SHP77 treated with DMSO at 0.1 percent for 48 hours (cell line): ENCODE measurements at regions not wholly inside any gene's neighbourhood (a gene's known extent, or its start where the extent isn't known, plus 50 kb on each side); places are given as distances from the start of the nearest gene placed in this dataset.
"Not testable (repeated sequence)": the region's sequence is repeated elsewhere in the genome, so short reads cannot be mapped to it uniquely, and the experiment has no call there.

ENCODE experiments used
- DNase-seq: peaks from one replicate; lab custom pipeline; 2025; lab: John Stamatoyannopoulos, UW

DNA sequence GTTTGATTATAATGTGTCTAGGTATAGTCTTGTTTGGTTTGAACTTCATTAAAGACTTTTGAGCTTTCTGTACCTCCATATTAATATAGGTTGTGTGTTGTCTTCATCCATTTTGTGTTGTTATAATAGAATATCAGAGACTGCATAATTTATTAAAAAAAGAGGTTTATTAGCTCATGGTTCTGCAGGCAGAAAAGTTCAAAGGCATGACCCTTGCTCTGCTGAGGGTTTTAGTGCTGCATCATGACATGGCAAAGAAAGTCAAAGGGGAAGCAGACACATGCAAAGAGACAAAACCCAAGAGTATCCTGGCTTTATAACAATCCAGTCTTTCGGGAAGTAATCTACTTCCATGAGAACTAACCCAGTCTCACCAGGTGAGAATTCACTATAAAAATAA lies 358.2 kb downstream of the EDEM1 start:
- no peak for DNase-seq

DNA sequence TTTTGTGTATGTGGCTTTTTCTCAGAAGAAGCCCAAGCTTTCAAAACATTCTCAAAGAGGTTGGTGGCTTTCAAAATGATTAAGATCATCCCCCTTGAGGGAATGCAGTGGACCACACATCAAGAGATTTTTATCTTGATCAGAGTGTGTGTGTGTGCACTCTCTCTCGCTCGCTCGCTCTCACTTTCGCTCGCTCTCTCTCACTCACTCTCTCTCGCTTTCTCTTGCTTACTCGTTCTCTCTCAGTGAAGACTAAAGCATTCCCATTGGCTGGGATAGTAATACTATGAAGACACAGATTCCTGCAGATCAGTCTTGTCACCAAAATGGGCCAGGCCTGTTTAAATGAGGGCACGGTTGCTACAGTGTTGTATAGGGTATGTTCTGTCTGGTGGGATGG lies 365.7 kb downstream of the EDEM1 start:
- DNase-seq = no peak

DNA sequence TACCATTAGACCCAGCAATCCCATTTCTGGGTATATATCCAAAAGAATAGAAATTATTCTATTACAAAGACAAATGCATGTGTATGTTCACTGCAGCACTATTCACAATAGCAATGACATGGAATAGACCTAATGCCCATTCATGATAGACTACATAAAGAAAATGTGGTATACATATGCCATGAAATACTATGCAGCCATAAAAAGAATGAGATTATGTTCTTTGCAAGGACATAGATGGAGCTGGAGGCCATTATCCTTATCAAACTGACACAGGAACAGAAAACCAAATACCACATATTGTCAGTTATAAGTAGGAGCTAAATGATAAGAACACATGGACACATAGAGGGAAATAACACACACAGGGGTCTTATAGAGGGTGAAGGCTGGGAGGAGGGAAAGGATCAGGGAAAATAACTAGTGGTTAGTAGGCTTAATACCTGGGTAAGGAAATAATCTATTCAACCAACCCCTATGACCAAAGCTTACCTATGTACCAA lies 366.8 kb downstream of the EDEM1 start:
- DNase-seq = no peak

DNA sequence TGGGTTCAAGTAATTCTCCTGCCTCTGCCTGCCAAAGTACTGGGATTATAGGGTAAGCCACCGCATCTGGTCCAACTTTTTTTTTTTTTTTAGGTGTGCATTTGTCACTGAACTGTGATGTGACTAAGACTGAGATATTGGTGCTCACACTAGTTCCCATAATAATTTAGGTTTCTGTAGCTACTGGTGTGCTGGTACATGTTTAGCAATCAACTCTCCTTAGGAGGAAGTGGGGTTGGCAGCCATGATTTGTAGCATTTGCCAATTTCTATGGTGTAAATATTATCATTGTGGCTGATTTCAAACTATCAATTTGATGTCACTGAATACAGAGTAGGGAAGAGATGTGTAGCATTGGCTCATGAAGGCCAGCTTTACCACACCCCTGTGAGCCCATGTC lies 372.7 kb downstream of the EDEM1 start:
- DNase-seq = no peak

DNA sequence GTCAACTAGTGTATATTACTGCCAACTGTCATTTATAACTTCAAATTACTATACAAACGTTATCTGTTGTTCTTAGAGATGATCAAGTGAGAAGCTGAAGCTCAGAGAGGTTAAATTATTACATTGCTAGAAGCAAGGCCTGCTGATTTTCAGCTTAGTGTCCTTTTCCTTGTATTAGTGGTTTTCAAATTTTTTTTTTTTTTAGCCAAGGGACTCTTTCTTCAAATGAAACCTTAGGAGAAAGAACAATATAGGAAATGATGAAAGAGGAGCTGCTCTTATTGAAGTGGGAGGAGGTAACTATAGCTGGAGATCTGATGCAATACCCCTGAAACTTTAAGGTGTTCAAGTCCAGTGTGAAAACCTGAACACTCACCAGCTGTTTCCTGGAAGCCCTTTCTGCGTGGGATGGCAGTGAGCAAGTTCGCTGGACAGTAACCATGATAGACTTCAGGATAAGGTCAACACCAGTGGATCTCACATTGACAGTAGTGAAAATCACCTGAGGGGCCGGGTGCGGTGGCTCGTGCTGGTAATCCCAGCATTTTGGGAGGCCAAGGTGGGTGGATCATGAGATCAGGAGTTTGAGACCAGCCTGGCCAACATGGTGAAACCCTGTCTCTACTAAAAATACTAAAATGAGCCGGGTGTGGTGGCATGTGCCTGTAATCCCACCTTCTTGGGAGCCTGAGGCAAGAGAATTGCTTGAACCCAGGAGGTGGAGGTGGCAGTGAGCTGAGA lies 376.2 kb downstream of the EDEM1 start:
- DNase-seq = no peak

DNA sequence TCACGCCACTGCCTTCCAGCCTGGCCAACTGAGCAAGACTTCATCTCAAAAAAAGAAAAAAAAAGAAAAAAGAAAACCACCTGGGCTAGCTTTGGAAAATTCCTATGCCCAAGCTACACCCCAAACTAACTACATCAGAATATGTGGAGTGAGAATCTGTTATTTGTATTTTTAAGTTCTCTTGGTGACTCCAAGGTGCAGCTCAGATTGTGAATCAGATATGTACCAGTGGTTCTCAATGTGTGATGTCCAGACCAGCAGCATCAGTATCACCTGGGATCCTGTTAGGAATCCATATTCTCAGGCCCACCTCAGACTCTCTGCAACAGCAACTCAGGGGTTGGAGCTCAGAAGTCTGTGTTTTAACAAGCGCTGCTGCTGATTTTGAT lies 376.8 kb downstream of the EDEM1 start:
- DNase-seq = no peak

DNA sequence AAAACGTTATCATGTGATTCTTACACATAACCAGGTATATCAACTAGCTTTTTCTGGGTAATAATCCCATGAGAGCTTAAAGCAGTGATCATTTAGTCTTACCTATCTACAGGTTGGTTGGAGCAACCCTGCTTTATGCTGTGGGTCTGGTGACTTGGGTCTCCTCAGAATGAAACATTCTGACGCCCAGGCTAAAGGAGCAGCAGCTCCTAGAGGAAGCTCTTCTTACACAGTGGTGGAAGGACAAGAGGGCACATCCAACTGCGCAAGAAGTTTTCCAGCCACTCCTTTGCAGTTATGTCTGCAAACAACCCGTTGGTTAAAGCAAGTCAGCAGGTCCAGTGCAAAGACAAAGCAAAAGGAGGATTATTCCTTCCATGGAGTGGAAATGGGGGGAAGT lies 377.5 kb downstream of the EDEM1 start:
- no peak for DNase-seq

DNA sequence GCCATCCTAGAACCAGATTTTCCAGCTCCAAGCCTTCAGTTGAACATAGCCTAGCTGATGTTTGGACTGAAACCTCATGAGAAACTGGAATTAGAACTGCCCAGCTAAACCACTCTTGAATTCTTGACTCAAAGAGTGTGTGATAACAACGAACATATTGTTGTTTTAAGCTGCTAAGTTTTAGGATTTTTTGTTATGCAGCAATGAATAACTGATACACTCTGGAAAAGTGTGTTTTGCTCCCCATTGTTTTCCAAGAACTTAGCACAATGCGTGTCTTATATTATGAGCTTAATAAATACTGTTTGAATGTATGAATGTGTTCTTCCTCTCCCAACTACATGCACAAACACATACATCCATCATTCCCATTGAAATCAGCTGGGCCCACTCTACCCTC lies 379.6 kb downstream of the EDEM1 start:
- no peak for DNase-seq

DNA sequence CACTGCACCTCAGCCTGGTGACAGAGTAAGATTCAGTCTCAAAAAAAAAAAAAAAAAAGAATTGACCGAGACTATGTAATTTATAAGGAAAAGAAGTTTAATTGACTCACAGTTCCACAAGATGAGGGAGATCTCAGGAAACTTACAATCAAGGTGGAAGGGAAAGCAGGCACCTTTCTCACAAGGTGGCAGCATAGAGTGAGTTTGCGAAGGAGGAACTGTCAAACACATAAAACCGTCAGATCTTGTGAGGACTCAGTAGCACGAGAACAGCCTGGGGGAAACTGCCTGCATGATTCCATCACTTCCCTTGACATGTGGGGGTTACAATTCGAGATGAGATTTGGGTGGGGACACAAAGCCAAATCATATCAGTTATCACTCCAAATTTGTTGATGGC lies 380.9 kb downstream of the EDEM1 start:
- no peak for DNase-seq

DNA sequence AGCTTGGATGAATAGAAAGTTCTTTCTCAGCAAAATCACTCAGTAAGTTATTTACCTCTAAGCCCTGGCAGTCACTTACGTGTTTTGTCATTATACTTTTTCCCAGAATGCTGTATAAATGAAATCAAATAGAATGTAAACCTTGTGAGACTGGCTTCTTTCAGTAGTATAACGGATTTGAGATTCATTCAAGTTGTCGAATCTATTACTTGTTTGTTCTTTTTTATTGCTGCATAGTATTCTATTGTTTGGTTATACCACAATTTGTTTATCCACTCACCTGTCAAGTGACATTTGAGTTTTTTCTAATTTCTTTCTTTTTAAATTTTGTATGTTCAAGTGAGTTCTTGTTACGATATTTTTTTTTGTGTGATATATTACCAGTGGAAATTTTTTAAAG lies 381.6 kb downstream of the EDEM1 start:
- DNase-seq = no peak

DNA sequence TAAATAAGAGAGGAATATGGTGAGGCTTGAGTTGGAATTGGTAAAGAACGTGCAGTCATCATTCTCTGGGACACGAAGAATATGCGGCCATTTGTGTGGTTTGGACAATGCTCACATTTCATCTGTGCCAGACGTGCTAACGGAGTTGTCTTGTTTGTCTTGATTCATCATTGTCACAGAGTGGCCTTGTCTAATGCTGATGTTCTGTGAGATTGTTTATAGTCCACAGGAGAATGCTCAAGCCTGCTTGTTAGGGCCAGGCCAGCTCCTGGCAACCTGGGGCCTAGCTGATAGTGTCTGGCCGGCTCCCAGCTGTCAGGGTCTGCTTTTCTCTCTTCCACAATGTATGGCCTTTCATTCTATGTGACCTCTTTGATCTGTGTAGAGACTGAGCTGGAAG lies 384.7 kb downstream of the EDEM1 start:
- DNase-seq = no peak

DNA sequence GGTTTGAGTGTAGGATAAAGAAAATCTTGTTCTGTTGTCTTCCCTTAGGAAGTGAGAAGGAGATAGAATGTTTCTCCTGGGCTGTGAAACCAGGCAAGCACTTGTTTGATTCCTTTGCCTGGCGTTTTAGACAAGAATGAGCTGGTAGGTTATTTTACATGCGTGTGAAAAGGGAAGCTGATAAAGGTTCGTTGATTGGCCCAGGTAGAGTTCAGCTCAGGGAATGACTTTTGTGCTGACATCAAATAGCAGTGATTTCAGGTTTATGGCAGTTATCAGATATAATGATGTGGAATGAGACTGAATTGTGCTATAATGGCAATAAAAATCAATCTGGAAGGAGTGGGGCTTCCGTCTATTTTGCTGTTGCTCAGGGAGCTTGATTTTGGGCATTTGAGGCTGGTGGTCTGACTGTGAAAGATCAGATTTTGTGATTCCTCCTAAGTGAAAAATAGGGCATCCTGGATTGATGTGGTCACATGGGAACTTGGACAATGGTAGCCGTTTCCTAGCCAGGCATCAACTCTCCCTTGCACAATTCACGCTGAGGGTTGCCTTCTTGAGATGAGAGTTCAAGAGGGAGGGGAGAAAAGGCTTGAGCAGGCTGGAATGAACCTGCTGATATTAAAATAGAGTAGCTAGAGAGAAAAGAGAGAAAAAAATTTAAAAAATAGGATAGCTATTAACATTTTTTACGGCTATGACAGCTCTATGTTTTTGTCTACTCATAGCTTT lies 388.9 kb downstream of the EDEM1 start:
- DNase-seq = no peak

DNA sequence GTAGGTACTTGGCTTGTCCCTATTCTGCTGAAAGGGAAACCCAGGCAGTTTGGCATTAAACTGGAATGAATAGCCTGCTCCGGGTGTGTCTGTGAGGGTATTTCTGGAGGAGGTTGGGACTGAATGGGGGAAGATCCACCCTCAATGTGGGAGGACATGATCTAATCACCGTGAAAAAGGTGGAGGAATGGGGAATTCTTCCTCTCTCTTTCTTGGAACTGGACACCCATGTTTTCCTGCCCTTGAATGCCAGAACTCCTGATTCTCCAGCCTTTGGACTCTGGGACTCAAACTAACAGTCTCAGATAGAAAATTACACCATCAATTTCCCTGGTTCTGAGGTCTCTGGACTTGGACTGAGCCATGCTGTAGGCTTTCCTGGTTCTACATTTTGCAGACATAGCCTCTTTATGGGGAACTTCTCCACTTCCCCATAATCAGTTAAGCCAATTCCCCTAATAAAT lies 391.7 kb downstream of the EDEM1 start:
- DNase-seq = no peak

DNA sequence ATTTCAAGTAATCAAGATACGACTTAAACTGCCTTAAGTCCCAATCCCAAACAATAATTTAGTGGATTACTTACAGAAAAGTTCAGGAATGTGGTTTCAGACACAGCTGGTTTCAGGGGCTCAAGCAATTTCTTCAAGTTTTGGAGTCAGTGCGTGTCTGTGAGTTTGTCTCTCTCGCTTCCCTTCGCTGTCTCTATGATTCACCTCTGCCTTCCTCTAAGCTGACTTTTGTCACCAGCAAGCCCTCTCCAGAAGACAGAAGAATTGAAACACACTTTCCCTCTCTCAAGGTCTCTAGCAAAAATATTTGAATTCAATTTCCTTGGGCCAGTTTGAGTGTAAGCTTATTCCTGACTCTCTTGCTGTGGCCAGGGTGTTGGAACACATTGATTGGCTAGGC lies 392.4 kb downstream of the EDEM1 start:
- DNase-seq = no peak

DNA sequence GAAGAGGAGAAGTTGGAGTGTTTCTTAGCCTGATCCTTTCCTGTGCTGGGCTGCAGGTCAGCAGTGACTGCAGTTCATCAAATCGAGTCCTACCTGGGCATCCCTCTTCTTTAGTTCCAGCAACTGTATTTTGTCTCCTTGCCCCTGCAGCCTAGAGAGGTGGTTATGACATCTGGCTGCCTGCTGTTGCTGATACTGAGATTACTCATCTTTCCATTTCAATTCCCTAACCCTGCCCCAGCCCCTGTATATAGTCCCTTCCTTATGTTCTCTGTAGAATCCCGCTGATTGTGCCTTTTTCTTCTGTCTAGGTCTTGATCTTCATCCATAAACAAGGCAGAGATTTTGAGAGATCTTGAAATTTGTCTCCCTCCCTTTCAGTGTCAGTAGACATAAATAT lies 393.3 kb downstream of the EDEM1 start:
- no peak for DNase-seq

DNA sequence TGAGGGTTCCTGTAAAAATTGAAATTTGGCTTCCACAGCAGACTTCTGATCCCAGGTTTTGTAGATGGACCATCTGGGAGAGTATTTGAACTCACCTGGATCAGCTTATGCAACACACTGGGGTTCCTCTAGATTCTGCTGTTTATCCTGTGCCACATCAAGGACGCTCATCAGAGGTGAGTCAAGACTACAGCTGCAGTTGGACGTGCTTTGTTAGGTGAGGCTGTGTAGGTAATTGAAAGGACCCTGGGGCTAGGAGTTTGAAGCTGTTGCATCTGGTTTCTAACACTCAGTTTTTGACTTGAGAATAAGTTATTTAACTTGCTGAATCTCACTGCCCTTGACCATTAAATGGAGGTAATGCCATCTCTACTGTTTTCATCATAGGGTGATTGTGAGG lies 394.2 kb downstream of the EDEM1 start:
- DNase-seq = no peak

DNA sequence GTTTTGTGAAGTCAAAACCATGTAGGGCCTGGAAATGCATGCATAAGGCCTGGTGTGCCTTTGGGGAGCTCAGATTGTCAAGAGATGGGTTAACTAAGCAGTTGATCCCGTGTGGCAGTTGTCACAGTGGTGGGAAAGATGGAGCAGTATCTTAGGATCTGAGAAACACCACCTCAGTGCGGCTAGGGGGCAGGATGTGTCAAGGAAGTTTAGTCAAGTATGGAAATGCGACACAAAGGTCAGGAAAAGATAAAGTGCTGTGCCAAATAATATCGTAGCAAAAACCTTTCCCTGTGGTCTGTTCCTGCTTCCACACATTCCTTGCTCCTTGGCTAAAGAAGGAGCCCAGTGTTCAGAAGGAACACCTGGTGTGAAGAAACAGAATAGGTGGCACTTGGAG lies 396.4 kb downstream of the EDEM1 start:
- no peak for DNase-seq

DNA sequence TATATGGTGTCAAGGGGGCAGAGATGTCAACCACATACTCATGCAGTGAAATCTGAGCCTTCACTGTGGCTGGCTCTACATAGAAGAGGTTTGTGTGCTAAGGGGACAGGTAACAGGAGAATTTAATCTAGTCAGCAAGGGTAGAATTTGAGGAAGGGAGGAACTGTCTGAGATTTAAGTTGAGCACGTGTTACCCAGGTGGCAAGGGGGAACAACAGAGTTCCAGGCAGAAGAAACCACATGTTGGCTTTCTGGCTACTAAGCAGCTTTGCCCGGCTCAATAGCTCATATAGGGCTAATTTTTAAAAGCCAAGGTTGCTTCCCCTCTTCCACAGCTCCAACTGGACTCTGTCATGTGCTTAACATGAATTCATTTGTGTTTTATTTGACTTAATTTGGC lies 397.6 kb downstream of the EDEM1 start:
- DNase-seq = no peak

DNA sequence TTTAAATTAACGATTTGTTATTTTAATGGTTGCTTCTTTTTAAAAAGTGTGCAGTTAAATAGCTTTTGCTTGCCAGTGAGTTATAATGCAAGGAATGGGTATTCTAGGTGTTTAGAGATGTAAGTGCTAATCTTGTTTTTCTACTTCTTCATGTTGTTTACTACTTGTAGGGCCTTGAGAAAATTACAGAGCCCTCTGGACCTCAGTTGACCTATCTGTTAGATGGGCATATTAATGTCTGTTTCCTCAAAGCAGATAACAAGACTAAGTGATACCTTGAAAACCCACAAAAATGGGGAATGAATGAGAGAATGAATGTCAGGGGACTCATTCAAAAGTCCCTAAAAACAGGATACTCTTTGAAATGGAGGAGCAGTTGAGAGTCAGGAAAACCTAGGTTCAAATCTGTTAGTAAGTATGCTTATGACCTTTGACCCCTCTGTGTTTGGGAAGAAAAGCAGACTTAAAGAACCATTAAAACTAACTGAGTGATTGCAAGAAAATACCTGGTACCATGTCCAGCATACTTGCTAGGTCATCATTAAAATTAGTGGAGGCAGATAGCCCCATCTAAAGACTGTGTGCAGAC lies 419.5 kb downstream of the EDEM1 start:
- DNase-seq = no peak

DNA sequence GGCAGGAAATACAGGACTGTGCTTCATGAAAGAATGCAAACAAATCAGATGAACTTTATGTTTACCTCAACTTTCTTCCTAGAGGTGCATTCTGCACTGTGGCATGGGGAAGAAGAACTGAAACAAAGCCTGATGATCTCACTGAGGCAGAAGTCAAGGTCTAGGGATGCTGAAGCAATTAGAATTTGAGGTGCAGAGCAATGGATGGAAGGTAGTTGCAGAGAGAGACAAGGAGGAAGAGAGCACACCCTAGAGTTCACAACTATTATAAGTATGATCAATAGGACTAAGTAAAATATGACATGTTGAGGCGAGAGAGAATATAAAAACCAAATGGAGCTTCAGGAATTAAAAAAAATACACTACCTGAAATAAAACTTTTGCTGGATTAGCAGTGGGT lies 420.1 kb downstream of the EDEM1 start:
- no peak for DNase-seq

DNA sequence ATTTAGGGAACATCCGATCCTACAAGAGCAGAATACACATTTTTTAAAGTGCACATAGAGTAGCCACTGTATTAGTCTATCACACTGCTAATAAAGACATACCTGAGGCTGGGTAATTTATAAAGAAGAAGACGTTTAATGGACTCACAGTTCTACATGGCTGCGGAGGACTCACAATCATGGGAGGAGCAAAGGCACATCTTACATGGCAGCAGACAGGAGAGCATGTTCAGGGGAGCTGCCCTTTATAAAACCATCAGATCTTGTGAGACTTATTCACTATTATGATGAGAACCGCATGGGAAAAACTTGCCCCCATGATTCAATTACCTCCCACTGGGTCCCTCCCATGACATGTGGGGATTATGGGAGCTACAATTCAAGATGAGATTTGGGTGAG lies 421.5 kb downstream of the EDEM1 start:
- not testable (repeated sequence) for DNase-seq

DNA sequence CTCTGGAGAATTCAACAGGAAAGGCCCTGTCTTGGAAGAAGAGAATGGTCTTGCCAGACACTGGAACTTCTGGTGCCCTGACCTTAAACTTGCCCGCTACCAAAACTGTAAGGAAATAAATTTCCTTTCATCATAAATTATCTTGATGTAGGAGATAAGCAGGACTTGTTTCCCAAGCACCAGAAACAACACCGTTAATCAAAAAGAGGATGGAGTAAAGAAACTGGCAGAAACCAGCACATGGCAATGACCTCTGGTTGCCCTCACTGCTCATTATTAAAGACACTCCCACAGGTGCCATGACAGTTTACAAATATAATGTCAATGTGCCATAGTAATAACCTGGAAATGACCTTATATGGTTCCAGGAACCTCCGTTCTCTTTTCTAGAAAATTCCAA lies 426.1 kb downstream of the EDEM1 start:
- DNase-seq = no peak

DNA sequence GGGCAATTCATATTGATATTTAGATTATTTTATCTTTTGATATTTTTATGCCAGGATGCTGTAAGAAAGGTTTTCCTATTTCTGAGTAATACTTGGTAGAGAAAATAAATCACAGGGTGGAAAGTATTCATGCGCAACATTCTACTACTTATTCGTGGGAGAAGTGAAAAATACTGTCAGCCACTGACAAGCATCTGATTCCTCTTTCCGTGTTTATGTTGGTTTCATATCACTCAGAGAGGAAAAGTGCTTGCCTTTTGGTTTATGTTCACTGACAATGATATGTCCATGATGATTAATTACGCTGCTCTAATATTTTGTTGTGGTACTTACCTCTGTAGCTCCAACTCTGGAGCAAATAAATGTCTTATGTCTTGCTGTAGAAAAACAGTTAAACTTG lies 429.4 kb downstream of the EDEM1 start:
- no peak for DNase-seq
